LHCN-M2 (cell line): ENCODE measurements at regions not wholly inside any gene's neighbourhood (a gene's known extent, or its start where the extent isn't known, plus 50 kb on each side); places are given as distances from the start of the nearest gene placed in this dataset.
"Not testable (repeated sequence)": the region's sequence is repeated elsewhere in the genome, so short reads cannot be mapped to it uniquely, and the experiment has no call there.

Experiments
- DNase-seq: peaks from one replicate; pipeline ENCODE4 v3.0.0-alpha.2; 2012; ENCODE audit warnings: low read depth

DNA sequence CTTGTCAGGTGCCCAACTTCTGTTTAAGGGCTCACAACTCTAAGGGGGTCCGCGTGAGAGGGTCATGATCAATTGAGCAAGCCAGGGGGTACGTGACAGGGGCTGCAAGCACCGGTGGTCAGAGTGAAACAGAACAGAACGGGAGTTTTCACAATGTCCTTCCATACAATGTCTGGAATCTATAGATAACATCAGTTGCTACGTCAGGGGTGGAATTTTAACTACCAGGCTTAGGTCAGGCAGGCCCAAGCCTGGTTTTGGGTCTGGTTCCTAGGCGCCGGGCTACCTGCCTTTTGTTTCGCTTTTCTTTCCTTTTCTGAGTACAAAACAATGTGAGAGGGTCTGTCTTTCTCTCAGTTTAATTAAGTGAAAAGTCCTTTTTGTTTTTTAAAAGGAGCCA lies 666.5 kb upstream of the MBL2 start:
- DNase-seq, result not testable (repeated sequence)

- DNase-seq, result no peak
Observed at GRCh38 chr10:53434413-53434812, 661.8 kb upstream of the MBL2 start.

DNA sequence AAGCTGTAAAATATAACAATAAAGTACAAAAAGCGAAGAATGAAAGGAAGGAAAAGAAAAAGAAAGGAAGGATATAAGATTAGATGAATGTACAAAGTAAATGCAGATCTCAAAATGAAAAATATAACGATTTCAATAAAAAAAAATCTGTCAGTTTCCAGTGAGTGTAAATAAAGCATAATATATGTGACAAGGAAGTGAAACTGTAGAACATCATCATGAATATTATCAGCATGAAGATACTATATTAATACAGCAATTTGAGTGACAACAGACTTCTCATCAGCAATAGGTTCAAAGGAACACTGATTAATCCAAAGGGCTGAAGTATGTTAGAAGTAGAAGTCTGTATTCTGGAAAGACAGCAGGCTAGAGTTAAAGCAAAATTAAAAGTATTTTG lies 659.5 kb upstream of the MBL2 start:
- DNase-seq, result no peak

DNA sequence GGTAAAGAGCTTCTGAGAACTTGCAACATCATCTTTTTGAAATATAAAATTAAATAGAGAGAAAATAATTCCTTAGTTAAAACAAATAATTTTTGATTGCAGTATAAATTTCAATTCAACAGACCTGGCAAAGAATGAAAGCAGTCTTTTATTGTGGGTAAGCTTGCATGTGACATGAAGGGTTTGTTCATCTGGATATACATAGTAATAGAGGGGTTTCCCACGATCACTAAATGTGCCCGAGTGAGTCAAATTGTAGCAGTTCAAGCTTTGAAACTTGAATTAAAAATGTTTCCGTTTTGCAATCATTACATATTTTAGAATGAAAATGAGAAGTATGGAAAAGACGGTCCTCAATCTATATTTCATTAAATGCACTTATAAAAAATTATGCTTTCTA lies 658.4 kb upstream of the MBL2 start:
- no peak for DNase-seq

- no peak for DNase-seq
Observed at GRCh38 chr10:53430127-53430891, 657.7 kb upstream of the MBL2 start.

- DNase-seq, result no peak
Observed at GRCh38 chr10:53422223-53422888, 649.8 kb upstream of the MBL2 start.

DNA sequence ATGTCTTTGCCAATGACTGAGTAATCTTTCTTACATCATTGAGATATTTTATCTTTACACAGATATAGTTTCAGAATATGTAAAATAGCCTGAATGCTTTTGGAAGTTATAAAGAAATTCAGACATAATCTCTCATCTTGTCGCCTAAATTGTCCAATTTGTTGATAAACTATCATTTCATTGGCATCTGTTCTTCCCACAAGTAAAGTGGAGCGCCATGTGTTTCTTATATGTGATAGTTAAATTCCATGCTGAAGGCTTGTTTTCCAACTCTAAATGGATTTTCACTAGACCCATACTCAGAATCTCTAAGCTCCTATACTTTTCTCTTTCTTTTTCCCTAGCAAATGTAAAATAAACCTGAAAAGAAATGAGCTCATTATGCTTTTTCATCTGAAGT lies 640.1 kb upstream of the MBL2 start:
- no peak for DNase-seq

- DNase-seq, result no peak
Observed at GRCh38 chr10:53406532-53406931, 633.9 kb upstream of the MBL2 start.

GRCh38 chr10:53403688-53404087 lies 631.1 kb upstream of the MBL2 start:
- peak; percentile 0 for DNase-seq

- DNase-seq, result no peak
Observed at GRCh38 chr10:53402594-53402993, 630.0 kb upstream of the MBL2 start.

DNA sequence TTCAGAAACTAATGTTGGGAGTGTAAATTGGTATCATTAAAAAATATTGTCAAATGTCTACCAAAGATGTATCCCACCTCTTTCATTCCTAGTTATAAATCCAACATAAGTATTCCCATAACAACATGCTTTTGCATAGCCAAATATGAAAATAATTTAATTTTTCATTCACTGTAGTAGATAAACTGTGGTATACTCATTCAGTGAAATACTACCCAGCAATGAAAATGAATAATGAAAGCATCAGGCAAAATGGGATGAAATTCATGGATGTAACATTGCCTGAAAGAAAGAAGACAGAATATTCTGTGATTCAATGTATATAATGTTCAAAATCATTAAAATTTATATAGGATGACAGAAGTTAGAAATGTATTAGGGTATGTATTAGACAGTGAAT lies 629.0 kb upstream of the MBL2 start:
- DNase-seq, result no peak

DNA sequence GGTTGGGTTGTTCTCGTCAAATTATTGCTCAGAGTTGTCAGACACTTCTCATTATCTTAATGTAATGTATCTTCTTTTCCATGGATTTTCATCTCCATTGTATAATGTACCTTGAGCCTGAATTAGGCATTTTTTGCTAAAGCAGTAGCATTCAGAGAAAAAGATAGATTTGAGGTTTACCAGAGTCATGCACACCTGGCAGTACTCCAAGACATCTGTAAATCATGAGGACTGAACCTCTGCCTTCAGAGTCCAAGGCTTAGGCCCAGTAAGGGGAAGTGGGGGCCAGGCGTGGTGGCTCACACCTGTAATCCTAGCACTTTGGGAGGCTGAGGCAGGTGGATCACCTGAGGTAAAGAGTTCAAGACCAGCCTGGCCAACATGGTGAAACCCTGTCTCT lies 624.3 kb upstream of the MBL2 start:
- DNase-seq, result no peak

DNA sequence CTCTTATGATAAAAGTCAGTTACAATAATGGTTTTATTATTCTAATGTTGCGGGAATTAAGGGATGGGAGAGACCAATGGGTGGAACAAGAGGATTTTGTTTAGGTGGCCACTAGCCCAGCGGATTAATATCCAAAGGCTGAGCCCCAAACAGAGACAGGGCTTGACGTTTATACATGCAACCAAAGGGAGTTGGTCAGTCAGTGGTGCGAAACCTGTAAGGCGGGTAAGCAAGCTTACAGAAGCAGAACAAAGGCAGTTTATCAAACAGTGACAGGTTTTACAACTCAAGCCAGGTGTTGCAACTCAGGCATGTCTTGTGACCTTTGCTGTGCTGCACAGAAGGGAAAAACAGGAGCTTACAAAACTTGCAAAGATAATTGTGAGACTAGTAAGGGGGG lies 622.9 kb upstream of the MBL2 start:
- no peak for DNase-seq

DNA sequence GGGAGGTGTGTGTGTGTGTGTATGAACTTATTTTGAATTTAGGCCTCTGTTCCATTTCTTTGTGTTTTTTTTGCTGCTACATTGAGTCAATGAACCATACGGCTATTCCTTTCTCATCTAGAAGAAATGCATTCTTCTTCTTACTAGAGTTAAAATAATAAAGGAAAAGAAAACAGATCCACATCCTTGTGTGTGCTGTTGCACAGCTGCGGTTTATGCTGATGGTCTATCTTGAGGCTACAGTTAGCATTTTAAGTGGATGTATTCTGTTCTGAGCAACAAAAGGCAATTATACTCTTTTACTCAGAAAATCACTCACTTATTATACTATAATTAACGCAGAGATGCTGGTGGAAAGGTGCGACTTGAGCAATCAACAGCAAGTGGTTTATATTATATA lies 615.0 kb upstream of the MBL2 start:
- no peak for DNase-seq

- DNase-seq, result no peak
Observed at GRCh38 chr10:53382543-53382942, 610.0 kb upstream of the MBL2 start.

GRCh38 chr10:53379956-53380355 lies 607.4 kb upstream of the MBL2 start:
- DNase-seq, result no peak

GRCh38 chr10:53370347-53370746 lies 597.8 kb upstream of the MBL2 start:
- DNase-seq, result no peak

GRCh38 chr10:53361936-53362335 lies 589.4 kb upstream of the MBL2 start:
- no peak for DNase-seq

- no peak for DNase-seq
Observed at GRCh38 chr10:53361281-53361680, 588.7 kb upstream of the MBL2 start.

- DNase-seq, result not testable (repeated sequence)
Observed at GRCh38 chr10:53358978-53359377, 586.4 kb upstream of the MBL2 start.

DNA sequence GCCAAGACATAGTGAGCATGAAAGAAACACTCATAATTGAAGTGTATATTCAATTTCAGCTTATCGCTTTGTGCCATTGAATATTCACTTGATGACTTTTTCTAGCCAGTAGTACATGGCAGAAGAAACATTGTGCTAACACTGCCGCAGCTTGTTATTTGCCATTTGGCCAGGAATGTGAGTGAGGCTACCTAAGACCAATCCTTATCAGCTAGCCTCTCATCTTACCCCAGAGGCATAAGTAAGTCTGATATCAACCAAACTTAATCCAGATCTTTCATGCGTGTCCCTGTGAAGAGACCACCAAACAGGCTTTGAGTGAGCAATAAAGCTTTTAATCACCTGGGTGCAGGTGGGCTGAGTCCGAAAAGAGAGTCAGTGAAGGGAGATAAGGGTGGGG lies 586.0 kb upstream of the MBL2 start:
- no peak for DNase-seq

- DNase-seq, result no peak
Observed at GRCh38 chr10:53357587-53357986, 585.0 kb upstream of the MBL2 start.

DNA sequence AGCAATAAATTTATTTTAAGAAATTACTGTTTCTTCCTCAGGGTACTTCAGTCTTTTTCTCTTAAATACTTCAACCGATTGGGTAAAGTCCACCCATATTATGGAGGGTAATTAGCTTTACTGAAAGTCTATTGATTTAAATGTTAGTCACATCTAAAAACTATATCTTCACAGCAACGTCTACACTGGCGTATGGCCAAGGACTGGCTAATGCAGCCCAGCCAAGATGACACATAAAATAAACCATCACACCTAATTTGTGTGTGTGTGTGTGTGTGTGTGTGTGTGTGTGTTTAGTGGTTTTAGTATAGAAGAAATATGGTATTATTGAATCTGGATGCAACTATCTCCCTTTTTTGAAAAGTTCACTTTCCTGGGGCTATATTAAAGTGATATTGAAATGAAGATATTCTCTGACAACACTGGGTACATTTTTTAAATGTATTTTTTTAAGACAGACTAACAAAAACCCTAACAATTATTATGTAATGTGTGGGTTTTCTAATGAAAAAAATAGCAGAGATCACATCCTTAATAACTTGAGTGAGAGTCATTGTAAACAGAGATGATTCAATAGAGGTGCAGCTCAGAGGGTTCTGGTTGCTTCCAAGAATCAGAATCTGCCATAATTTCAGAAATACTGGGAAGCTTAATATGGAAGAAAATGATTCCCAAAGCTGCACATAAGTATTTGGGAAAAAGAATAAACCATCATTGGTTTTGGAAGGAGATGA lies 584.2 kb upstream of the MBL2 start:
- no peak for DNase-seq
